Fibroblast of skin of scalp (primary cell): ENCODE measurements at regions not wholly inside any gene's neighbourhood (a gene's known extent, or its start where the extent isn't known, plus 50 kb on each side); places are given as distances from the start of the nearest gene placed in this dataset.

Source experiments
- DNase-seq: peaks from one replicate; pipeline ENCODE4 v3.0.0-alpha.2; 2013

DNA sequence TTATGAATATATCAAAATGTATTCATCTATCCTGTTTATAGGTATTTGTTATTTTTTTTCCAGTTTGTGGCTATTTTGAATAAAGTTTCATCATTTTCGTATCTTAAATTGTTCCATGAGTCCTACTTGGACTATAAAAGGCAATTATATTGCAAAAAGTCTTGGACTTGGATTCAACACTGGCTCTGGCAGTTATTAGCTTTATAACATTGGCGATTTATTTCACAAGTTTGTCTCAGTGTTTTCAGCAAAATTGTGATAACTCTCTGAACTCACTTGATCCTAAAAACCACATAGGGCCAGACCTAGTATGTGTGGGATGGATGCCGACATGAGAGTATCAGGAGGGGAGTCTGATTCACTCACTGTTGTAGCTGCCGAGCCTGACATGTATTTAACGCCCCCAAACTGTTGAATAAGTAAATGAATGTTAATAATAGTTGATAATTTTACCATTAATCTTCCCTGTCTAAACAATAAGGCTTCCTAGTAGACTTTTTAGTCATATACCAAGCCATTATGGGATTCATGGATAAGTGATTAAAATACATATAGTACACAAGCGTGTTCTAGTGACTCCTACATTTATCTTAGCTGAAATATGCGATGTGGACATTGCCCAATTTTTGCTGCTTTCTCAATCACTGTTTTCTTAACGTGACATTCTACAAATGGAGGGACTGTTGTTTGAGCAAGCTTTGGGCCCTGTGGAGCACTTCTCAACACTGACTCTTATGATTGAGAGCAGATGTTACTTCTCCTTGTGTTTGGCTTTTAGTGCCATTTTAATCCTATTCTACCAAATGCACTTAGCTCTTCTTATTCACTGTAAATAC is 907.6 kb downstream of the EPHA4 start:
- DNase-seq = no peak

DNA sequence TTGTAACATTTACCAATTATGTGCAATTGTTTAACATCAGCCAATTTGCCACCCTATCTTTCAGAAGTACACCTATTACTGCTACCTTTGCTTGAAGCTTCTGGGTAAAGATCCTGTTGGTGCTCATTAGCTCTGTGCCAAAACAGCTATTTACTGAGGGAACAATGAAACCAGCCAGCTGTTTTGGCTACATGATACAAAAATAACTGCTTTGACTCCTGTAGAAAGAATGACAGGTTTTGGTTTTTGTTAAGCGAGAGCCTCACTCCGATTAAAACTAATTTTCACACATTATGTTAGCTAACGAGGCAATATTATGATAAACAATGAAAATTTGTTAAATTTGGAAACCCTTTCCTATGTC is 907.0 kb downstream of the EPHA4 start:
- DNase-seq = no peak

DNA sequence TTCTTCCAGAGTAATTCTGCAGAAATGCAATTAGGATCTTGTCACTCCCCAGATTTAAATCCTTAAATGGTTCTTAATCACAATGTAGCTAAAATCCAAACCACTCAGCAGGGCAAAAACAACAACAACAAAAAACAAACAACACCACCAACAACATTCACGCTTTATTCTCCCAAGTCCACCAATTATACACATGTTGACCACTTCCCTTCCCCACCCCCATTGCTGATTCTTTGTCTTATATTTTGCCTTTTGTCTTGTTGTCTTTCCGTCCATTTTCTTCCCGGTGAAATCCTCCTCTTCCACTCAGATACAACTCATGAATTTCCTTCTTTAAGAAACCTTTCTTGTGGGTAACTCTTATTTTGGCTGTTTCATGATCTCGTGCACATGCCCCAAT is 902.8 kb downstream of the EPHA4 start:
- DNase-seq = no peak

DNA sequence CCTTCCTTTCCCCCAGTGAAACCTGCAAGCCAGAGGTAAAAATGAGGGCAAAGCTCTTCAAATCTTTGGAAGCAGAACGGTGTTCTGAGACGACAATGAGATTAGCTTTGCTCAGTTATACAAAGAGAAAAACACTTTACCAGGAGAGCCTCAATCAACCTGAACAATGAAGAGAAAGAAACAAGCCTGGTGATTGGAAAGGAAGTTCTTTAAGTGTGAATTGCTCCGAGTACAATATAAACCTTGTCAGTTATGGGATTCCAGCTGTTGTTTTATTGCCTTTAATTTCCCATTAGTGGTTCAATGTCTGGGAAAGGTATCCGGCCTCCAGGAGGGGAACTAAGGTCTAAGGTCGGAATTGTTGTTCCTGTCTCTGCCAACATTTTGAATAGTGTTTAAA is 901.6 kb downstream of the EPHA4 start:
- no peak for DNase-seq

DNA sequence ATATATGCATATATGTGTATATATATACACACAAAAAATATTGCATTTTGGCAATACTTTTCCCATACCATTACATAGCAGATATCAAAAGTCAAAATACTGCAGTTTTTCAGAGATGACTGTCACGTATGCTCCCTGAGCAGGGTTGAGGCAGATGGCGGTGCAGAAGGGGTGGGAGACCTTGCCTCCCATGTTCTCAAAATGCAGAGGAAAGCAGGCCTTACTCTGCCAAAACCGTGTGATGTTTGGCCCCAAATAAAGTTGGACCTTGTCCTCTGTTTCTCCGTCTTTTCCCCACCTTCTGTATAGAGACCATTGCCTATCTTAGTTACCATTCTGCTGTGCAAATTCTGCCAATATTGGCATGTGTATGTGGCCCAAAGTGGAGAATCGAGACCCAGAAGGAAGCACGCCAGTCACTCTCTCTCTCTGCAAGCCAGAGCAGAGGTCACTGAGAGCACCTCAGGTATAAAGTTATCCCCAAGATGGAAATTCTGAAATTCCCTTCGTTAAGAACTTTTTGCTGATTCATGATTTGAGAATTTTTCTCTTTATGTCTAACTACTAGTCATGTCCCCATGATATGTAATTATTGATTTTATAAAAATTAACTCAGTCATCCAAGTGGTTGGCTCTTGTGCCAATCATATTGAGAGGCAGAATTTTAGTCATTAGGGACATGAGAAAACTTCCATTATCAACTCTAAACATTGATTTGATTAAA is 898.8 kb downstream of the EPHA4 start:
- no peak for DNase-seq

DNA sequence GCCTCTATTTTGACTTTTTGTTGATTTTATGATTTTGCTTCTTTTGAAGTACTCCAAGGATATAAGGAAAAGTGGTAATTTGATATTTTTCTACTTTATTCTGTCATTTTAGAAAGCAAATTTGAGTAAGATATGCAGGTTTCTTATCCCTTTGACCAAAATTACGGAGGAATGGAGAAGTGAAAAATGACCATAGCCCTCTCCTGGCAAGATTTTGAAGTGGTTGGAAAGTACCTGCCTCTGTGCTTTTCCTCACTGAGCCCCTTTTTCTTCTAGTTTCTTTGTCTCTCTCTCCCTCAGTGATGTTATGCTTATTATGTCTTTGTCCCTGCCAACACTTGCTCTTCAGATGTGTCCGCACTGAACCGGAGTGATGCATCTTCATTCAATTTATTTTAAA is 898.1 kb downstream of the EPHA4 start:
- DNase-seq = no peak

DNA sequence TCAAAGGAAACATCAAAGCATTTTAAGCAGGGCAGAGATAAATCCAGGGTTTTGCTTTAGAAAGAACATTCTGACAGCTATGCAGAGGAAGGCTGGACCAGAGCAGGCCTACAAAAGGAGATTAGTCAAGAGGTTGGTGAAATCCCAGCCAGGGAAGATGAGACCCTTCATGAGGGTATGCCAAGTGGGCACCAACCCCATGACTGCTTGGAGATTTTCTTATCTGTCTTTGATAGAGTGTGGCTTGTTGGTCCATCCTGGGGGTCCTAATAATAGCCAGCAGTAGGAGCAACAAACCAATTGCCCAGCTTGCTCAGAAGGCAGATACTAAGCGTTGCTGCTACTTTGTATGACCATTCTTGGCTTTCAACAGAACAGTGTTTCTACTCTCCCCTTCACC is 895.4 kb downstream of the EPHA4 start:
- no peak for DNase-seq

DNA sequence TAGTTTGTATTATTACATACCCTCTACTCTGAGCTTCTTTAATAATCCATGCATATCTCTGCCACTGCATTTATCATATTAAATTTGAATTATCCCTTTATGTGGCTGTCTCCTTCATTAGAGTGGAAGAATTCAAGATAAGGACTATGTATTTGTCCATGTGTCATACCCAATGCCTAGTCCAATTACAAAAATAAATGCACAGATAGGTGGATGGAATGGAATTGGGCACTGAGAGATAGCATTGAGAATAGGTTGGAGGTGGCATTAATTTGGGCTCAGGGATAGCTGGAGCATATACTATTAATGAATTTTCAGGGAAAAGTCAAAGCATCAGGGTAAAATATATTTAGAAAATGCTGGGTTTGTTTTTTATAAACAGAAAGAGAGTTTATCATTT is 893.2 kb downstream of the EPHA4 start:
- no peak for DNase-seq

DNA sequence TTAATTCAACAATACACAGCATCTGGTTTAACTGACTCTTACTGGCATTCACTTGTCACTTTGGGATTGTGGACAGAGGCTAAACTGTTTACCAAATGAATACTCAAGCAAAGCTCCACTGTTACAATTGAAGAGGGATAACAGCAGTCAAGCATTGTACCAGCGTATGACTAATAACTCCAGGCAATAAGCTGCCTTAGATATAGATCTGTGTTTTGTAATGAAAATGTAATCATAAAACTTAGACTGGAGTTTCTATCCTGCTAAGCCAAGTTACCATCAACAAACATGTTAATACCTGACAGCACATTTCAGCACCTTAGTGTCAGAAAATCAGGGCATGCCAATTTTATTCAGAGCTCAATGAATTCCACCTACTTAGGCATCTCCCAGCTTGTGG is 889.5 kb downstream of the EPHA4 start:
- no peak for DNase-seq

DNA sequence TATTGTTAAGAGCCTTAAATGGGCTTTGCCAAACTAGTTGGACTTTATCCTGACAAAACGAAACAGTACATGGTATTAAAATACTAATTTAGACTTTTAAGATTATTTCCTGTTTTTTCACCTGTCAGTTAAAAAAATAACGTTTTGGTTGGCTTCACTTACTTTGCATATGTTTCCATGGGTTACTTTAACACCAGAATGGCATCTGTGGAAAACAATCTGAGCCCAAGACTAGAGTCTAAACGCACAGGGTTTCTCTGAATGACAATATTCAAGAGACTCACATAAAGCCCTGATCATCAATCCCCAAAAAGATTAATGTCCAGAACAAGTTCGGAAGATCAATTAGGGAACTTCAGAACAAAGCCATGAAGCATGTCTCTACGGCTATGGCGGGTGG is 888.0 kb downstream of the EPHA4 start:
- no peak for DNase-seq

DNA sequence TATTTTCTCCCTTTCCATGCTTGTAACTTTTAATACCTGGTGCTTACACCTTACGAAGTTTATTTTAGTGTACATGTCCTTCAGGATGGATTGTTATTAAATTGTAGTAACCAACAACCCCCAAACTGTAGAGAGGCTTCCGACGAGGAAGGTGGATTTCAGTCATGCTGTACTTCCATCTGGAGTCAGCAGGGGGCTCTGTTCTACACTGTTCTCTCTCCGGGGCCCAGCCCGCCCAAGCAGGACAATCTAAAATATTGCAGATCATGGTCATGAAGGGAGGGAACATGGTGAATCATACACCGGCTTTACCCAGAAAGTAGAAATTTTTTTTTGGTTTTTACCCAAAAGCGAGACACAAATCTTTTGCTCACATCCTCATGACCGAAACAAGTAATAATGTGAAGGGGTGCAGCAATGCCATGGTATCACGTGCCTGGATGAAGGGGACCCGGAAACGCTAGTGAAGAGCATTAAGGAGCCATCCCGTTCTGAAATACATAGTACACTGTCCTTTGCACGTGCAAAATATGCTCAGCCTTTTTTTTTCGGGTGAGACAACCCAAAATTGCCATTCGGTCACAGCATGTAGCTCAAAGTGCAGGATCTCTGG is 884.8 kb downstream of the EPHA4 start:
- peak; percentile 64 for DNase-seq

DNA sequence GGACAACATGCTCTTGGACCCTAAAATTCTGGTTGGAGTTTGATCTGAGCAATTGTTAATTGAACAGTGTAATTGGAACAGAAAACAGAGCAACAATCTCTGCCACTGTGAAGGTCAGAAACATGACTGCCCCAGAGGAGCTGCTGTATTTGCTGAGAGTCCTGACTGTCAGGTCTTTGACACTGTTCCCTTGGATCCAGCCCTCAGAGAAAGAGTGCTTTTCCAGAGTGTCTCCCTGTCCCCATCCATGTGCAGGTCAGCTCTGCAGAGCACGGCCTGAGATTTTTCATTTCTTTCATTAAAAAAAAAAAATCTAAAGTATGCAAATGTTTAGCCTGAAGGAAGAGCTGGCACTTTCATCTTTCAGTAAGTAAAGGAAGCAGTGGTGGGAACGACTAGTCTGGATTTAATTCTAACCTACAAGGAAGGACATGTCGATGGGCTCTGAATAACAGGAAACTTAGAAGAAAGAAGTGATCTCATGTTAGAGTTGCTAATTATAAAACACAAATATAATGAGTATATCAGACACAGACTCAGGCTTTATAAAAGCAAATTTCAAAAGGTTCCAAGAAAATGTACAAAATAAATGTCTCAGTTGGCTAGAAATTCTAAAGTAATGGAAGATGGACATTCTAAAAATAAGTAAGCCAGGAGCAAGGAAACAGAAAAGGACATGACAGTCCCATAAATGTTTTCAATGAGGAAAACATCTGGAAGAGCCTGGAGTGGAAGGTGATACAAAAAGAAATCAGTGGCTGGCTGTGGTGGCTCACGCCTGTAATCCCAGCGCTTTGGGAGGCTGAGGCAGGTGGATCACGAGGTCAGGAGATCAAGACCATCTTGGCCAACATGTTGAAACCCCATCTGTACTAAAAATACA is 876.5 kb downstream of the EPHA4 start:
- no peak for DNase-seq

DNA sequence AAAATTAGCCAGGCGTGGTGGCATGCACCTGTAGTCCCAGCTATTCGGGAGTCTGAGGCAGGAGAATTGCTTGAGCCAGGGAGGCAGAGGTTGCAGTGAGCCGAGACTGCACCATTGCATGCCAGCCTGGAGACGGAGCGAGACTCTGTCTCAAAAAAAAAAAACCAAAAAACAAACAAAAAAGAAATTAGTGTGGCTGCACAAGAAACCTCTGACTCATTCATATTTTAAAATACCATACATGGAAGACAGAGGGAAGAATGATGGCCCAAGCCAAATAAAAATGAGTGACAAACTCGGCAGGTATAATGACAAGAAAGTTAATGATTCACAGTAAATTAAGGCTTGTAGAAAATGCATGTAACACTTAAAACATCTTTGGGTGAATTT is 875.8 kb downstream of the EPHA4 start:
- no peak for DNase-seq

DNA sequence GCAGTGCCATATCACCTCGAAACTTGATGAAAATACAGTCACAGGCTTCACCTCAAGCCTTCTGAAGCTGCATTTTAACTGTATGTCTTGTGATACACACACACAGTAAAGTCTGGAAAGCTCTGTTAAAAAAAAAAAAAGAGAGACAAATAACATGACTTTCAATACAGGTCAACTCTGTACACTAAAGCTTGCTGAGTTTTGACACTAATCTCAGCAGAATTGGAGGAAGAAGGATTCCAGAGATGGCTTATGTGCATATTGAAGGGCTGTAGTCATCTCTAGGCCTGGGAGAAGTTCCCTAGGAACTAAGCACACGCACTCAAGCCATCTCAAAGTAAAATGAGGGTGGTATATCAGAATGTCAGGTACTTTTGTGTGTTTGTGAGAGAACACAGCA is 875.1 kb downstream of the EPHA4 start:
- no peak for DNase-seq

DNA sequence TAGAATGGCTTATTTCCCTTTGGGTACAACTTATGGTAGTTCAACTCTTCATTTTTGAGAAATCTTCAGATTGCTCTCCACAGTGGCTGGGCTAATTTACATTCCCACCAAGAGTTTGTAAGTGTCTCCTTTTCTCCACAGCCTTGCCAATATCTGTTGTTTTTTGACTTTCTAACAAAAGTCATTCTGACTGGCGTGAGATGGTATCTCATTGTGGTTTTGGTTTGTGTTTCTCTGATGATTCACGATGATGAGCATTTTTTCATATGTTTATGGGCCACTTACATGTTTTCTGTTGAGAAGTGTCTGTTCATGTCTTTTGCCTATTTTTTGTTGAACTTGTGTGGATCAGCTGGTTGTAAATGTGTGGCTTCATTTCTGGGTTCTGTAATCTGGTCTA is 871.0 kb downstream of the EPHA4 start:
- DNase-seq = no peak

DNA sequence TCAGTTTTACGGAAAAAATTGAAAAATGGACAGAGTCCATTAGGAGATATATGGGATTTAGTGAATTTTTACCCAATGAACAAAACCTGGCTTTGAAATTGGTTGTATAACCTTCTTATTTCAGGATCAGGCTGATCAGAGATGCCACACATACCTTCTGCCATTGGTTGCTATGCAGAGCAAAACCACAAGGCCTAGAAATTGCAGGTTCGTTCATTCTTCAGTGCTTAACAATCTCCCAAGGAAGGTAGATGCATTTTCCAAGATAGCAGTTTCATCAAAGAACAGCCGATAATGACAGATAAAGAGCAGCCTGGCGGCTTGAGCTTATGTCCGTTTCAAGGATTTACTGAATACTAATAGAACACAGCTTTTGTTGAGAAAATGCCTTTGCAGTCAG is 868.8 kb downstream of the EPHA4 start:
- no peak for DNase-seq

DNA sequence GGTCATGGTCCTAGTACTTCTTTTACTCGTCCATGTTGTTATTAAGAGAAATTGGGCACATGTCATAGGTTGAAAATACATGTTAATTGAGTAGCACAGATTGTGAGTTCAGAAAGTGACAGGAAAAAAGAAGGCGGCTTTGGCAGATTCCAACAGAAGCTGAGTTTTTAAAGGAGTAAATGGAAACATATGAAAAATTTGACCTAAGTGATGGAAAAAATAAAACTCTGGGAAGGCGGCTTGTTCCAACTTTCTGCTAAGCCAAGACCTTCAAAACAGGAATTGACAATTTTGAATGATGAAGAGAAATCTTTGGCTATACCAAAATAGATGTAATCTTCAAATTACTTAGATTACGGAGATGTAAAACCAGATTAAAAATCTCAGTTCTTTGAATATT is 868.0 kb downstream of the EPHA4 start:
- DNase-seq = no peak

DNA sequence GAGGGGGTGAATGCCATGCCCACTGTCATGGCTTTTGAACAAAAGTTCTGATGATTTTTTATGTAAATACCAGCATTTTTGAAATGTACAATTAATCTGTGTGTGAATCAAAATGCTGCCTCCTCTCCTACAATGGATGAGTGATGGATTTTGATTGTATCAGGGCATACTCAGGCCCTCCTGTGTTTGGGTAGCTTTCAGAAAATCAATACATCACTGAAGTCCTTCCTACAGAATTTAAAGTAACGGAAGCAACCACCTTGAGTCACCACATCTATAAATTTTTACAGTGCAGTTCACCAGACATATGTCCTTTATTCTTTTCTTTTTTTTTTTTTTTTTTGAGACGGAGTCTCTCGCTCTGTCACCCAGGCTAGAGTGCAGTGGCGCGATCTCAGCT is 867.3 kb downstream of the EPHA4 start:
- DNase-seq = no peak

DNA sequence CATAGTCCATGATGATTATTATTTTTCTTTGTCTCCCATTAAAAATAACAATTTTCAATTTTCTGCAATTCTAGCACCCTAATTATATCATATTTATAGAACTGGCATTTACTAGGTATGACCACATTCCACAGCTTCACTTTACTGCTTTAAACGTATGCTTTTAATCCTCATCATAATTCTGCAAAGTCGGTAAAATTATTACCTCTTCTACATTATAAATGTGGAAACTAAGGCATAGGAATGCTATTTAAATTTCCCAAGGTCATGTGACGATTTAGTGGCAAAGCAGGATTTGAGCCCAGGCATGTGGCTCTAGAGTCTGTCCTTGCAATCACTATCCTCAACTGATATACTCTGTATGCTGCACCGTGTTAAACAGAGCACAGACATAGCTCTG is 866.4 kb downstream of the EPHA4 start:
- DNase-seq = no peak

DNA sequence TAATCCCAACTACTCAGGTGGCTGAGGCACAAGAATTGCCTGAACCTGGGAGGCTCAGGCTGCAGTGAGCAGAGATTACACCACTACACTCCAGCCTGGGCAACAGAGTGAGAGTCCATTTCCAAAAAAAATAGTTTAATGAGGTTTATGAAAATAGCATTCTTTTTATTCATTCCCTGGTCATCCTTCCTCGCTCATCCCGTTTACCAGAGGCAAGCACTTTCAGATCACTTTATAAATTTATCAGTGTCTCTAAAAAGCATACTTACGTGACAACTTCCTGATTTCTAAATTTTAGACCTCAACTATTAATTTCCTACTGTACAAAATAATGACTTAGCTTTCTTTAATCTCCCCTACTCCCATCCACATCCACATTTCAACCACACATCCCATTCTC is 864.8 kb downstream of the EPHA4 start:
- no peak for DNase-seq

DNA sequence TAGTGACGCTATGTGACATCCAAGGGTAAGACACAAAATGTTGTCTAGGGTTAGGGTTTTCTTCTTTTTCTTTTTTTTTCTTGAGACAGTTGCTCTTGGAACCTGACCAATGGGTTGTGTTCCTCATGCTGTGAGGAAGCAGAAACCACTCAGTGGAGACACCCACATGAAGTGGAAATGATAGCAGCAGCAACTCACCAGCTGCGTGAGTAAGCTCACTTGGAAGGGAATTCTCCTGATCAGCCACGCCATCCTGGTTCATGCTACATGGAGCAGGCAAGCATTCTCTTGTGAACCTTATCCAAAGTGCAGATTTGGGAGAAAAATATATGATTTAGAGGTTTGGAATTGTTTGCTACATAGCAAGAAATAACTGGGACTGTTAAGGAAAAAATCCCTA is 863.7 kb downstream of the EPHA4 start:
- DNase-seq = peak; percentile 9

DNA sequence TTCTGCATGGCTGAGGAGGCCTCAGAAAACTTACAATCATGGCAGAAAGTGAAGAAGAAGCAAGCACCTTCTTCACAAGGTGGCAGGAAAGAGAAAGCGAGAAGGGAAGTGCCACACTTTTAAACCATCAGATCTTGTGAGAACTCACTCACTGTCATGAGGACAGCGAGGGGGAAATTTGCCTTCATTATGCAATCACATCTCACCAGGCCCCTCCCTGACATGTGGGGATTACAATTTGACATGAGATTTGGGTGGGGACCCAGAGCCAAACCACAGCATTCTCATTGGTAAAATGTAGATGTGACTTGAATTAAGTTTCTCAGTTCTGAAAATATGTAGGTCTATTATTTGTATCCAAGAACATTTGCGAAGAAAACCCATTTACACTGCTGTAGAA is 854.8 kb downstream of the EPHA4 start:
- no peak for DNase-seq

DNA sequence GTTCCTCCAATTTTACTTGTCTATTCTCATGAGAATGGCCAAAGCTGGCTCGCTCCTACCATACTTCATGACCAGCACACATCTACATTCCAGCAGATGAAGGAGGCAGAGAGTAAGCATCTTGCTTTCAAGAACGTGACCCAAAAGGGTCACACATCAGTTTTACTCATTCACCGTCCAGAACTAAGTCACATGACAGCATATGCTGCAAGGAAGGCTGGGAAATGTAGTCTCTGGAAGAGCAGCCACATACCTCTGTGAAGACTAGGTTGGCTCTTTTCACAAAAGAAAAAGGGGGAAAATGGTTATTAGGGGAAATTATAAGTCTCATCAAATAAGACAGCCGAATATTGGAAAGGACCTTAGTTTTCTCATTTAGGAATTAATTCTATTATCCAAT is 835.3 kb downstream of the EPHA4 start:
- no peak for DNase-seq
